ENCODE measurements at regions not wholly inside any gene's neighbourhood (a gene's known extent, or its start where the extent isn't known, plus 50 kb on each side); places are given as distances from the start of the nearest gene placed in this dataset.

GRCh38 chr1:233509526-233509925, 104.4 kb upstream of the KCNK1 start:
- Histone ChIP-seq H3K9me3 (no peaks in the 10 kb centered on the region), H3K4me1 (no peaks in the 10 kb centered on the region), H3K27ac (no peak overlapping the region), H3K27me3 (no peaks in the 10 kb centered on the region), H3K36me3 (no peaks in the 10 kb centered on the region), H3K4me3 (no peak overlapping the region)
- TF ChIP-seq POLR2A (IDR thresholded peaks at IDR 0.05): no peak
- TF ChIP-seq, protein P1, sequence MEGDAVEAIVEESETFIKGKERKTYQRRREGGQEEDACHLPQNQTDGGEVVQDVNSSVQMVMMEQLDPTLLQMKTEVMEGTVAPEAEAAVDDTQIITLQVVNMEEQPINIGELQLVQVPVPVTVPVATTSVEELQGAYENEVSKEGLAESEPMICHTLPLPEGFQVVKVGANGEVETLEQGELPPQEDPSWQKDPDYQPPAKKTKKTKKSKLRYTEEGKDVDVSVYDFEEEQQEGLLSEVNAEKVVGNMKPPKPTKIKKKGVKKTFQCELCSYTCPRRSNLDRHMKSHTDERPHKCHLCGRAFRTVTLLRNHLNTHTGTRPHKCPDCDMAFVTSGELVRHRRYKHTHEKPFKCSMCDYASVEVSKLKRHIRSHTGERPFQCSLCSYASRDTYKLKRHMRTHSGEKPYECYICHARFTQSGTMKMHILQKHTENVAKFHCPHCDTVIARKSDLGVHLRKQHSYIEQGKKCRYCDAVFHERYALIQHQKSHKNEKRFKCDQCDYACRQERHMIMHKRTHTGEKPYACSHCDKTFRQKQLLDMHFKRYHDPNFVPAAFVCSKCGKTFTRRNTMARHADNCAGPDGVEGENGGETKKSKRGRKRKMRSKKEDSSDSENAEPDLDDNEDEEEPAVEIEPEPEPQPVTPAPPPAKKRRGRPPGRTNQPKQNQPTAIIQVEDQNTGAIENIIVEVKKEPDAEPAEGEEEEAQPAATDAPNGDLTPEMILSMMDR (IDR thresholded peaks at IDR 0.05): no peak
- DNase-seq: no peak

GRCh38 chr1:233512538-233512937, 101.4 kb upstream of the KCNK1 start:
- H3K27me3 ChIP-seq: no peaks in the 10 kb centered on the region
- H3K9me3 ChIP-seq: no peaks in the 10 kb centered on the region
- no peak for TF ChIP-seq POLR2A (IDR thresholded peaks at IDR 0.05)
- TF ChIP-seq, protein P1 (IDR thresholded peaks at IDR 0.05): no peak
- no peak for DNase-seq
- no peak overlapping the region for H3K4me3 ChIP-seq
- H3K27ac ChIP-seq: no peak overlapping the region
- no peaks in the 10 kb centered on the region for H3K4me1 ChIP-seq
- H3K36me3 ChIP-seq: no peaks in the 10 kb centered on the region

- H3K4me3 ChIP-seq: no peak overlapping the region
- no peaks in the 10 kb centered on the region for H3K4me1 ChIP-seq
- no peaks in the 10 kb centered on the region for H3K9me3 ChIP-seq
- no peak for DNase-seq
- H3K36me3 ChIP-seq: no peaks in the 10 kb centered on the region
- no peaks in the 10 kb centered on the region for H3K27me3 ChIP-seq
- no peak overlapping the region for H3K27ac ChIP-seq
- no peak for TF ChIP-seq POLR2A (IDR thresholded peaks at IDR 0.05)
- TF ChIP-seq, protein P1 (IDR thresholded peaks at IDR 0.05): no peak
Observed at GRCh38 chr1:233513431-233513830, 100.5 kb upstream of the KCNK1 start.

DNA sequence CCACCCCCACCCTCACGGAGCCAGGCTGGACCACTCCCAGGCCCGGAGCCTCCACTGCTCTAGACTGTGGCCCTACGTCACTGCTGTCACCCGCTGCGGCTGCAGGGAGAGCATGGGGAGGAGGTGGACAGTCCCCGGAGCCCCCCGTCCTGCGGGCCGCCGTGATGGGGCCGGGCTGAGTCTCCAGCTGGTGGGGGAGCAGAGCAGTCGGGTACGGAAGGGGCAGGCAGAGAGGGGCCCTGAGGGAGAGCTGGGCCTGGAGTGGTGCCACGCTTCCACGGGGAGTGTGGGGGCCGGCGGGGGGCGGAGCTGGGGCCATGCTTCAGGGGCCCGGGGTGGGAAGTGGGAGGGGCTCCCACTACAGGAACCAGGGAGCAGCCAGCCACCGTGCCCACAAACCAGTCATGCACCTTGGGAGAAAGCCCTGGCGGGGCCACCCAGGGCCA, 98.9 kb upstream of the KCNK1 start:
- no peak for TF ChIP-seq POLR2A (IDR thresholded peaks at IDR 0.05)
- H3K4me1 ChIP-seq: no peaks in the 10 kb centered on the region

GRCh38 chr1:233516732-233517131, 97.2 kb upstream of the KCNK1 start:
- Histone ChIP-seq H3K27ac (no peak overlapping the region), H3K9me3 (no peaks in the 10 kb centered on the region), H3K27me3 (no peaks in the 10 kb centered on the region), H3K4me3 (no peak overlapping the region), H3K36me3 (no peaks in the 10 kb centered on the region), H3K4me1 (no peaks in the 10 kb centered on the region)
- DNase-seq: no peak
- no peak for TF ChIP-seq POLR2A (IDR thresholded peaks at IDR 0.05)
- TF ChIP-seq, protein P1 (IDR thresholded peaks at IDR 0.05): no peak

More for the DNA sequence above, 98.9 kb upstream of the KCNK1 start:
- H3K36me3 ChIP-seq: no peaks in the 10 kb centered on the region
- H3K27me3 ChIP-seq: no peaks in the 10 kb centered on the region
- no peak for DNase-seq
- no peaks in the 10 kb centered on the region for H3K9me3 ChIP-seq
- H3K27ac ChIP-seq: no peak overlapping the region
- H3K4me3 ChIP-seq: no peak overlapping the region

DNA sequence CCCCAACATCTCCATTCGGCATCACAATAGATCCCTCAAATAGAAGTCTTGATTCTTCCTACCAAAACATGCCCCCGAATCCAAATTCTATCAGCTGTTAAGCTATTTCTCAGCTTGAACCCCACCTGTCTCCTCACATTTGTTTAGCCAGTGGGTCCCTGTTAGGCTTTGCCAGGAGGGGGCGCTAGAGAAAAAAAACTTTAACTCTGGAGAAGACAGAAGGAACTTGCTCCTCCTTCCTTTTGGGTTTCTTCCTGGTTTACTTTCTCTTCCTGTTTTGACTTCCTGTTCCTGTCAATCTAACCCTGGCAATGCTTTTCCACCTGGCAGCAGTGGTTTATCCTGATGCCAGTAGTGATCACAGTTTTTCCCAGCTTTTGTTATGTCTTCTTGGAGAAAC, 95.6 kb upstream of the KCNK1 start:
- no peak for DNase-seq
- TF ChIP-seq, protein P1 (IDR thresholded peaks at IDR 0.05): peak in 4 of 6 experiments; percentile 18 to 59 (median 43)
- TF ChIP-seq POLR2A (IDR thresholded peaks at IDR 0.05): no peak
- H3K4me3 ChIP-seq: no peak overlapping the region
- H3K27ac ChIP-seq: no peak overlapping the region
- no peaks in the 10 kb centered on the region for H3K27me3 ChIP-seq
- no peaks in the 10 kb centered on the region for H3K36me3 ChIP-seq
- H3K4me1 ChIP-seq: no peaks in the 10 kb centered on the region
- no peaks in the 10 kb centered on the region for H3K9me3 ChIP-seq
